Astrocyte of the spinal cord (primary cell): ENCODE measurements at regions not wholly inside any gene's neighbourhood (a gene's known extent, or its start where the extent isn't known, plus 50 kb on each side); places are given as distances from the start of the nearest gene placed in this dataset.

Experiments used
- DNase-seq: peaks from one replicate; pipeline ENCODE4 v3.0.0; 2011; ENCODE audit warnings: low read depth, low spot score
- H3K4me3 ChIP-seq: 2 replicates; pipeline ENCODE4 v1.5.1; 2011; ENCODE audit warnings: low read depth, mild to moderate bottlenecking, low read length, moderate library complexity
- in situ Hi-C: cut with HindIII; loops from 2 replicates; pipeline ENCODE4 v1.10.0; 2017; ENCODE audit warnings: low sequenced_read_pairs
- TF ChIP-seq, protein P1 (sequence below): IDR thresholded peaks from 2 replicates; pipeline ENCODE4 v1.5.1; 2012; ENCODE audit warnings: low read depth, mild to moderate bottlenecking, low read length, inconsistent platforms

DNA sequence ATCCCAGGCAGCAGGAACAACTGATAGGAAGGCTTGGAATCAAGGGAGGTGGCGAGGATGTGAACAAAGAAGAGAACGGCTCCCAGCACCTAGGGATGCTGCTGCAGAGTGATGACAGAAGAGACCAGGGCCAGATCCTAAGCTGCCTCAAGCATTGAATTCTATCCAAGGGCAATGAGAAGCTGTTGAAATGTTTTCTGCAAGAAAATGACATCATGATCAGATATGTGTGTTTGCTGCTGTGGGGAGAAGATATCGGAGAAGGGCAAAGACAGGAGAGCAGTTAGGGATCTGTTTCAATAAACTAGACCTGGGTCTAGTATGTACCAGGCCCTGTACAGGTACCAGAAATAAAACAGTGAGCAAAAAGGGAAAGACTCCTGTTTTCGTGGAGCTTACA, 194.7 kb upstream of the RAB4A start:
- in situ Hi-C loops = no loop called here
- no peak for DNase-seq
- H3K4me3 ChIP-seq = no peak overlapping the region
- TF ChIP-seq, protein P1, sequence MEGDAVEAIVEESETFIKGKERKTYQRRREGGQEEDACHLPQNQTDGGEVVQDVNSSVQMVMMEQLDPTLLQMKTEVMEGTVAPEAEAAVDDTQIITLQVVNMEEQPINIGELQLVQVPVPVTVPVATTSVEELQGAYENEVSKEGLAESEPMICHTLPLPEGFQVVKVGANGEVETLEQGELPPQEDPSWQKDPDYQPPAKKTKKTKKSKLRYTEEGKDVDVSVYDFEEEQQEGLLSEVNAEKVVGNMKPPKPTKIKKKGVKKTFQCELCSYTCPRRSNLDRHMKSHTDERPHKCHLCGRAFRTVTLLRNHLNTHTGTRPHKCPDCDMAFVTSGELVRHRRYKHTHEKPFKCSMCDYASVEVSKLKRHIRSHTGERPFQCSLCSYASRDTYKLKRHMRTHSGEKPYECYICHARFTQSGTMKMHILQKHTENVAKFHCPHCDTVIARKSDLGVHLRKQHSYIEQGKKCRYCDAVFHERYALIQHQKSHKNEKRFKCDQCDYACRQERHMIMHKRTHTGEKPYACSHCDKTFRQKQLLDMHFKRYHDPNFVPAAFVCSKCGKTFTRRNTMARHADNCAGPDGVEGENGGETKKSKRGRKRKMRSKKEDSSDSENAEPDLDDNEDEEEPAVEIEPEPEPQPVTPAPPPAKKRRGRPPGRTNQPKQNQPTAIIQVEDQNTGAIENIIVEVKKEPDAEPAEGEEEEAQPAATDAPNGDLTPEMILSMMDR = no peak

DNA sequence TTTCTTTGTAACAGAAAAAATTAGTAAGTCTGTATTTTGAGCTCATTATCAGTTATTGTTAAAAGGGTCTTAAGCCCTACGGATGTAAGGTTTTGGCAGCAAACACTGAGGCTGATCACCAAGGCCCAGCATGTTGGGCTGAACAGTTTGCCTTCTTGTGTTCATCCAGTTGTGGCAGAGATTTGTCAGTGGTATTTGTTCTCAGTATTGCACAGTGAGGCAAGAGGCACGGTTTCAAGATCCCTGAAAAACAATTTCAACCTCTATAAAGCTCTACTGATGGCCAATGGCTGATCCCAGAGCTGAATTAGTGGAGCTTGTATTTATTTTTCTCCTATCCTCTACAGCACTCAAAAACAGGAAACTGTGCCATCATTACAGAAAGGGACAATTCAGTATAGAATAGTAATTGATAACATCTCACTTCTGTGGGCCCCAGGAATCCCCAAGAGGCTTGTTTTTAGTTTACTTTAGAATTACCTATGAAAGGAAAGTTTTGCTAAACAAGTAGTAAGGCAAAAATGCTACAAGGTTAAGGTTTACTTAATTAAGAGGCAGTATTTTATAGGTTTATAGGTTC, 191.8 kb upstream of the RAB4A start:
- in situ Hi-C loops = no loop called here
- H3K4me3 ChIP-seq = no peak overlapping the region
- DNase-seq = no peak
- TF ChIP-seq, protein P1 = no peak

- TF ChIP-seq, protein P1 = no peak
- DNase-seq = no peak
- in situ Hi-C loops = no loop called here
- H3K4me3 ChIP-seq = no peak overlapping the region
Observed at GRCh38 chr1:229080361-229080760, 190.6 kb upstream of the RAB4A start.

- in situ Hi-C loops = no loop called here
- no peak overlapping the region for H3K4me3 ChIP-seq
- TF ChIP-seq, protein P1 = no peak
- DNase-seq = no peak
Observed at GRCh38 chr1:229085291-229085690, 185.6 kb upstream of the RAB4A start.

GRCh38 chr1:229086091-229086490, 184.8 kb upstream of the RAB4A start:
- in situ Hi-C loops = no loop called here
- TF ChIP-seq, protein P1 = no peak
- no peak for DNase-seq
- no peak overlapping the region for H3K4me3 ChIP-seq

DNA sequence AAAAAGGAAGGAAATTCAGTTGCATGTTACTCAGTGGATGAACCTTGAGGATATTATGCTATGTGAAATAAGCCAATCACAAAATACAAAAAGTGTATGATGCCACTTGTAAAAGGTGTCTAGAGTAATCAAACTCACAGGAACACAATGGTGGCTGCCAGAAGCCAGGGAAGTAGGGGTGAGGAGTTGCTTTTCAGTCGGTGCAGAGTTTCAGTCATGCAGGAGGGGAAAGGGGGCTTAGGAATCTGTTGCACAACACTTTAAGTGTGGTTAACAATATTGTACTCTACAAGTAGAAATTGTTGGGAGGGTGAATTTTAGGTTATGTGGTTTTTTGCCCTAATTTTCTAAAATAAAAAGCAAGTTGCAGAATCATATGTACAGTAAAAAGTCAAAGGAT, 184.2 kb upstream of the RAB4A start:
- no peak for DNase-seq
- in situ Hi-C loops = no loop called here
- TF ChIP-seq, protein P1 = no peak
- no peak overlapping the region for H3K4me3 ChIP-seq

DNA sequence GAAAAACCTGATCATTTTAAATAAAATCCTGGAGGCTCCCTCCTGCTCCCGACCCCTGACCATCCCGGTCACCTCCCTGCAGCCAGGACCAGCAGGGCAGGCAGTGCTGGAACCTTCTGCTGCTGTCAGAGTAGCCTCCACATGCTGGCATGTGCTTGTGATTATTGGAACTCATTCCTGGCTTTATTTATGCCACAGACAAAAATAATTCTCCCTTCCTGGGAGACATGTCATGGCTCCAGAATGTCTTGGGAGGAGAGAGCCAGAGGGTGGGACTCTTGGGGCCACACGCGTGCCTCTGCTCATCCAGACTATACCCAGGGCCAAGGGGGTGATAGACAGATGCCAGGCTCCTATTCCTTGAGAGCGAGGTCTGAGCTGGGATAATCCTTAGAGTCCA, 183.6 kb upstream of the RAB4A start:
- TF ChIP-seq, protein P1 = no peak
- H3K4me3 ChIP-seq = no peak overlapping the region
- in situ Hi-C loops = no loop called here
- no peak for DNase-seq
